ENCODE measurements at regions not wholly inside any gene's neighbourhood (a gene's known extent, or its start where the extent isn't known, plus 50 kb on each side); places are given as distances from the start of the nearest gene placed in this dataset.

- H3K9me3 ChIP-seq (ENCODE audit: control insufficient read depth, low read length): peaks cover 11% of the 10 kb centered on the region
- H4K8ac ChIP-seq (ENCODE audit: low read length): no peak overlapping the region
- no peaks in the 10 kb centered on the region for H3K79me1 ChIP-seq (replicated peaks; ENCODE audit: low read length, poor library complexity, severe bottlenecking)
- no peak overlapping the region for H3K4me3 ChIP-seq (ENCODE audit: insufficient read depth in 1 of 2, low read depth in 1 of 2, low read length in 2 of 2)
- H3K36me3 ChIP-seq (ENCODE audit: control insufficient read depth in 1 of 2, insufficient read depth in 2 of 2, low read depth in 1 of 2, low read length in 2 of 2): no peaks in the 10 kb centered on the region
- no peak overlapping the region for H2BK15ac ChIP-seq (ENCODE audit: low read depth, poor library complexity, severe bottlenecking)
- no peak overlapping the region for H3K27ac ChIP-seq (ENCODE audit: low read length, poor library complexity, severe bottlenecking)
- no peak overlapping the region for H4K91ac ChIP-seq (ENCODE audit: low read length)
- no peaks in the 10 kb centered on the region for H3K4me1 ChIP-seq (ENCODE audit: control insufficient read depth, insufficient read depth, low read depth, low read length)
- H2BK5ac ChIP-seq (ENCODE audit: low read depth, low read length, poor library complexity, severe bottlenecking): no peak overlapping the region
- H2BK12ac ChIP-seq (ENCODE audit: low read length in 2 of 2): no peak overlapping the region
- H2AK5ac ChIP-seq (ENCODE audit: low read length, severe bottlenecking): no peak overlapping the region
- H3K4ac ChIP-seq (ENCODE audit: low read depth in 1 of 2, low read length in 2 of 2): no peak overlapping the region
- no peak overlapping the region for H2BK120ac ChIP-seq (ENCODE audit: low read depth, low read length)
- no CpG with 5 or more reads among the region's 3 CpGs for WGBS
- H3K27me3 ChIP-seq (ENCODE audit: control insufficient read depth in 1 of 2, insufficient read depth in 1 of 2, low read length in 2 of 2): no peaks in the 10 kb centered on the region
- H3K4me2 ChIP-seq (ENCODE audit: low read length, poor library complexity, severe bottlenecking): no peak overlapping the region
- H3K18ac ChIP-seq (ENCODE audit: low read depth in 1 of 2, low read length in 2 of 2): no peak overlapping the region
- no peak overlapping the region for H3K14ac ChIP-seq (ENCODE audit: low read length in 2 of 2)
- H3K9ac ChIP-seq (ENCODE audit: low read length): no peak overlapping the region
- no peak overlapping the region for H2AFZ ChIP-seq (ENCODE audit: low read depth, low read length)
- H3K23ac ChIP-seq (ENCODE audit: low read length in 2 of 2): no peak overlapping the region
- no peak for DNase-seq
Observed at GRCh38 chr3:147267434-147267833, 138.9 kb downstream of the ZIC4 start.

GRCh38 chr3:147257944-147258343 lies 148.4 kb downstream of the ZIC4 start:
- no peak overlapping the region for H3K9ac ChIP-seq (ENCODE audit: low read length)
- H4K8ac ChIP-seq (ENCODE audit: low read length): no peak overlapping the region
- no peak overlapping the region for H3K18ac ChIP-seq (ENCODE audit: low read depth in 1 of 2, low read length in 2 of 2)
- H4K91ac ChIP-seq (ENCODE audit: low read length): no peak overlapping the region
- no peaks in the 10 kb centered on the region for H3K36me3 ChIP-seq (ENCODE audit: control insufficient read depth in 1 of 2, insufficient read depth in 2 of 2, low read depth in 1 of 2, low read length in 2 of 2)
- no peak overlapping the region for H2BK120ac ChIP-seq (ENCODE audit: low read depth, low read length)
- H3K4me1 ChIP-seq (ENCODE audit: control insufficient read depth, insufficient read depth, low read depth, low read length): no peaks in the 10 kb centered on the region
- no peak overlapping the region for H3K4me3 ChIP-seq (ENCODE audit: insufficient read depth in 1 of 2, low read depth in 1 of 2, low read length in 2 of 2)
- H2AK5ac ChIP-seq (ENCODE audit: low read length, severe bottlenecking): no peak overlapping the region
- no peak overlapping the region for H3K23ac ChIP-seq (ENCODE audit: low read length in 2 of 2)
- DNase-seq: no peak
- no peaks in the 10 kb centered on the region for H3K27me3 ChIP-seq (ENCODE audit: control insufficient read depth in 1 of 2, insufficient read depth in 1 of 2, low read length in 2 of 2)
- H3K27ac ChIP-seq (ENCODE audit: low read length, poor library complexity, severe bottlenecking): no peak overlapping the region
- H3K79me1 ChIP-seq (replicated peaks; ENCODE audit: low read length, poor library complexity, severe bottlenecking): no peaks in the 10 kb centered on the region
- 88% methylated on average over 2 of the region's 2 CpGs for WGBS
- H2BK12ac ChIP-seq (ENCODE audit: low read length in 2 of 2): no peak overlapping the region
- H2BK5ac ChIP-seq (ENCODE audit: low read depth, low read length, poor library complexity, severe bottlenecking): no peak overlapping the region
- H3K4me2 ChIP-seq (ENCODE audit: low read length, poor library complexity, severe bottlenecking): no peak overlapping the region
- H2AFZ ChIP-seq (ENCODE audit: low read depth, low read length): no peak overlapping the region
- H3K14ac ChIP-seq (ENCODE audit: low read length in 2 of 2): no peak overlapping the region
- no peak overlapping the region for H3K4ac ChIP-seq (ENCODE audit: low read depth in 1 of 2, low read length in 2 of 2)
- no peaks in the 10 kb centered on the region for H3K9me3 ChIP-seq (ENCODE audit: control insufficient read depth, low read length)
- no peak overlapping the region for H2BK15ac ChIP-seq (ENCODE audit: low read depth, poor library complexity, severe bottlenecking)

- DNase-seq: no peak
- Histone ChIP-seq H3K9me3 (ENCODE audit: control insufficient read depth, low read length) (no peaks in the 10 kb centered on the region), H3K36me3 (ENCODE audit: control insufficient read depth in 1 of 2, insufficient read depth in 2 of 2, low read depth in 1 of 2, low read length in 2 of 2) (no peaks in the 10 kb centered on the region), H2BK5ac (ENCODE audit: low read depth, low read length, poor library complexity, severe bottlenecking) (no peak overlapping the region), H3K4me2 (ENCODE audit: low read length, poor library complexity, severe bottlenecking) (no peak overlapping the region), H3K4me1 (ENCODE audit: control insufficient read depth, insufficient read depth, low read depth, low read length) (no peaks in the 10 kb centered on the region), H3K4ac (ENCODE audit: low read depth in 1 of 2, low read length in 2 of 2) (no peak overlapping the region), H3K79me1 (replicated peaks; ENCODE audit: low read length, poor library complexity, severe bottlenecking) (no peaks in the 10 kb centered on the region), H3K4me3 (ENCODE audit: insufficient read depth in 1 of 2, low read depth in 1 of 2, low read length in 2 of 2) (no peak overlapping the region), H4K91ac (ENCODE audit: low read length) (no peak overlapping the region), H3K9ac (ENCODE audit: low read length) (no peak overlapping the region), H2BK120ac (ENCODE audit: low read depth, low read length) (no peak overlapping the region), H3K14ac (ENCODE audit: low read length in 2 of 2) (no peak overlapping the region), H3K18ac (ENCODE audit: low read depth in 1 of 2, low read length in 2 of 2) (no peak overlapping the region), H3K23ac (ENCODE audit: low read length in 2 of 2) (no peak overlapping the region), H3K27me3 (ENCODE audit: control insufficient read depth in 1 of 2, insufficient read depth in 1 of 2, low read length in 2 of 2) (no peaks in the 10 kb centered on the region), H2BK12ac (ENCODE audit: low read length in 2 of 2) (no peak overlapping the region), H2AFZ (ENCODE audit: low read depth, low read length) (no peak overlapping the region), H3K27ac (ENCODE audit: low read length, poor library complexity, severe bottlenecking) (no peak overlapping the region), H2BK15ac (ENCODE audit: low read depth, poor library complexity, severe bottlenecking) (no peak overlapping the region), H2AK5ac (ENCODE audit: low read length, severe bottlenecking) (no peak overlapping the region), H4K8ac (ENCODE audit: low read length) (no peak overlapping the region)
- WGBS: 75% methylated on average over 2 of the region's 2 CpGs
Observed at GRCh38 chr3:147256739-147257138, 149.6 kb downstream of the ZIC4 start.

GRCh38 chr3:147246906-147247305 lies 159.4 kb downstream of the ZIC4 start:
- Histone ChIP-seq H2BK12ac (ENCODE audit: low read length in 2 of 2) (no peak overlapping the region), H2AFZ (ENCODE audit: low read depth, low read length) (no peak overlapping the region), H3K4me3 (ENCODE audit: insufficient read depth in 1 of 2, low read depth in 1 of 2, low read length in 2 of 2) (no peak overlapping the region), H3K4me2 (ENCODE audit: low read length, poor library complexity, severe bottlenecking) (no peak overlapping the region), H3K79me1 (replicated peaks; ENCODE audit: low read length, poor library complexity, severe bottlenecking) (no peaks in the 10 kb centered on the region), H2BK120ac (ENCODE audit: low read depth, low read length) (no peak overlapping the region), H2BK15ac (ENCODE audit: low read depth, poor library complexity, severe bottlenecking) (no peak overlapping the region), H3K4ac (ENCODE audit: low read depth in 1 of 2, low read length in 2 of 2) (no peak overlapping the region), H3K14ac (ENCODE audit: low read length in 2 of 2) (no peak overlapping the region), H2BK5ac (ENCODE audit: low read depth, low read length, poor library complexity, severe bottlenecking) (no peak overlapping the region), H3K4me1 (ENCODE audit: control insufficient read depth, insufficient read depth, low read depth, low read length) (no peaks in the 10 kb centered on the region), H4K8ac (ENCODE audit: low read length) (no peak overlapping the region), H3K9me3 (ENCODE audit: control insufficient read depth, low read length) (no peaks in the 10 kb centered on the region), H3K36me3 (ENCODE audit: control insufficient read depth in 1 of 2, insufficient read depth in 2 of 2, low read depth in 1 of 2, low read length in 2 of 2) (no peaks in the 10 kb centered on the region), H3K27ac (ENCODE audit: low read length, poor library complexity, severe bottlenecking) (no peak overlapping the region), H3K23ac (ENCODE audit: low read length in 2 of 2) (no peak overlapping the region), H2AK5ac (ENCODE audit: low read length, severe bottlenecking) (no peak overlapping the region), H3K9ac (ENCODE audit: low read length) (no peak overlapping the region), H4K91ac (ENCODE audit: low read length) (no peak overlapping the region), H3K27me3 (ENCODE audit: control insufficient read depth in 1 of 2, insufficient read depth in 1 of 2, low read length in 2 of 2) (no peaks in the 10 kb centered on the region), H3K18ac (ENCODE audit: low read depth in 1 of 2, low read length in 2 of 2) (no peak overlapping the region)
- WGBS: 93% methylated on average over 3 of the region's 4 CpGs
- DNase-seq: no peak
